ENCODE measurements at regions not wholly inside any gene's neighbourhood (a gene's known extent, or its start where the extent isn't known, plus 50 kb on each side); places are given as distances from the start of the nearest gene placed in this dataset.
"Not testable (repeated sequence)": the region's sequence is repeated elsewhere in the genome, so short reads cannot be mapped to it uniquely, and the experiment has no call there.

DNA sequence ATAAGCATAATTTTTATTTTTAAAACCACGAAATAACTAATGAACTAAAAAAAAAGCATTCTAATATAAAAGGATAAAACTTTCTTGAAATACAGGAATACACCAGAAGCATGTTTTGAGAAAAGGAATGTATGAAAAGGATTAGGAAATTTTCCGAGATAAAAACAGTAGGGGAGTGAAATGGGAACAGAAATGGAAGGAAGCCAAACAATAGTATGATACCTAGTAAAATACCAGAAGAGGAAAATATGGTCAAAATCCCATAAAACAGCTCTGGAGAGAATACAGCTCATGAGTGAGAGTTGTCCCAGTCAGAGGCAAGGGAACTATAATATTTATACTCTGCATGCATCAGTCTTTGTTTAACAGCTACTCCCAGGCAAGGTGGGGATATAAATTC is 1016.2 kb downstream of the SLC6A15 start:
- H3K27me3 ChIP-seq (replicated peaks), result no peaks in the 10 kb centered on the region
- no peak for DNase-seq
- TF ChIP-seq, protein P1, sequence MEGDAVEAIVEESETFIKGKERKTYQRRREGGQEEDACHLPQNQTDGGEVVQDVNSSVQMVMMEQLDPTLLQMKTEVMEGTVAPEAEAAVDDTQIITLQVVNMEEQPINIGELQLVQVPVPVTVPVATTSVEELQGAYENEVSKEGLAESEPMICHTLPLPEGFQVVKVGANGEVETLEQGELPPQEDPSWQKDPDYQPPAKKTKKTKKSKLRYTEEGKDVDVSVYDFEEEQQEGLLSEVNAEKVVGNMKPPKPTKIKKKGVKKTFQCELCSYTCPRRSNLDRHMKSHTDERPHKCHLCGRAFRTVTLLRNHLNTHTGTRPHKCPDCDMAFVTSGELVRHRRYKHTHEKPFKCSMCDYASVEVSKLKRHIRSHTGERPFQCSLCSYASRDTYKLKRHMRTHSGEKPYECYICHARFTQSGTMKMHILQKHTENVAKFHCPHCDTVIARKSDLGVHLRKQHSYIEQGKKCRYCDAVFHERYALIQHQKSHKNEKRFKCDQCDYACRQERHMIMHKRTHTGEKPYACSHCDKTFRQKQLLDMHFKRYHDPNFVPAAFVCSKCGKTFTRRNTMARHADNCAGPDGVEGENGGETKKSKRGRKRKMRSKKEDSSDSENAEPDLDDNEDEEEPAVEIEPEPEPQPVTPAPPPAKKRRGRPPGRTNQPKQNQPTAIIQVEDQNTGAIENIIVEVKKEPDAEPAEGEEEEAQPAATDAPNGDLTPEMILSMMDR (IDR thresholded peaks at IDR 0.05; ENCODE audit: low read depth, low read length, missing control alignments), result no peak

GRCh38 chr12:83893101-83893500 is 1019.5 kb downstream of the SLC6A15 start:
- TF ChIP-seq, protein P1 (IDR thresholded peaks at IDR 0.05; ENCODE audit: low read depth, low read length, missing control alignments), result no peak
- DNase-seq, result no peak
- in situ Hi-C loops (cut with HindIII; ENCODE audit: low pct_ligation_motif_present, low sequenced_read_pairs), result no loop called here
- no peaks in the 10 kb centered on the region for H3K36me3 ChIP-seq (replicated peaks)
- no peaks in the 10 kb centered on the region for H3K27me3 ChIP-seq (replicated peaks)
- no peak overlapping the region for H3K27ac ChIP-seq
- no peak overlapping the region for H3K4me3 ChIP-seq (ENCODE audit: low read depth, low read length)

More for the DNA sequence above, 1016.2 kb downstream of the SLC6A15 start:
- Histone ChIP-seq H3K4me3 (ENCODE audit: low read depth, low read length) (no peak overlapping the region), H3K36me3 (replicated peaks) (no peaks in the 10 kb centered on the region), H3K27ac (no peak overlapping the region)
- in situ Hi-C loops (cut with HindIII; ENCODE audit: low pct_ligation_motif_present, low sequenced_read_pairs), result no loop called here

GRCh38 chr12:83889745-83890144 is 1022.9 kb downstream of the SLC6A15 start:
- no peak for DNase-seq
- Histone ChIP-seq H3K27me3 (replicated peaks) (no peaks in the 10 kb centered on the region), H3K27ac (no peak overlapping the region), H3K36me3 (replicated peaks) (no peaks in the 10 kb centered on the region), H3K4me3 (ENCODE audit: low read depth, low read length) (no peak overlapping the region)
- TF ChIP-seq, protein P1 (IDR thresholded peaks at IDR 0.05; ENCODE audit: low read depth, low read length, missing control alignments), result no peak
- in situ Hi-C loops (cut with HindIII; ENCODE audit: low pct_ligation_motif_present, low sequenced_read_pairs), result no loop called here

- TF ChIP-seq, protein P1 (IDR thresholded peaks at IDR 0.05; ENCODE audit: low read depth, low read length, missing control alignments), result no peak
- Histone ChIP-seq H3K36me3 (replicated peaks) (no peaks in the 10 kb centered on the region), H3K27me3 (replicated peaks) (no peaks in the 10 kb centered on the region), H3K4me3 (ENCODE audit: low read depth, low read length) (no peak overlapping the region), H3K27ac (no peak overlapping the region)
- in situ Hi-C loops (cut with HindIII; ENCODE audit: low pct_ligation_motif_present, low sequenced_read_pairs), result no loop called here
- no peak for DNase-seq
These were observed 1026.1 kb downstream of the SLC6A15 start for GRCh38 chr12:83886479-83886878.

DNA sequence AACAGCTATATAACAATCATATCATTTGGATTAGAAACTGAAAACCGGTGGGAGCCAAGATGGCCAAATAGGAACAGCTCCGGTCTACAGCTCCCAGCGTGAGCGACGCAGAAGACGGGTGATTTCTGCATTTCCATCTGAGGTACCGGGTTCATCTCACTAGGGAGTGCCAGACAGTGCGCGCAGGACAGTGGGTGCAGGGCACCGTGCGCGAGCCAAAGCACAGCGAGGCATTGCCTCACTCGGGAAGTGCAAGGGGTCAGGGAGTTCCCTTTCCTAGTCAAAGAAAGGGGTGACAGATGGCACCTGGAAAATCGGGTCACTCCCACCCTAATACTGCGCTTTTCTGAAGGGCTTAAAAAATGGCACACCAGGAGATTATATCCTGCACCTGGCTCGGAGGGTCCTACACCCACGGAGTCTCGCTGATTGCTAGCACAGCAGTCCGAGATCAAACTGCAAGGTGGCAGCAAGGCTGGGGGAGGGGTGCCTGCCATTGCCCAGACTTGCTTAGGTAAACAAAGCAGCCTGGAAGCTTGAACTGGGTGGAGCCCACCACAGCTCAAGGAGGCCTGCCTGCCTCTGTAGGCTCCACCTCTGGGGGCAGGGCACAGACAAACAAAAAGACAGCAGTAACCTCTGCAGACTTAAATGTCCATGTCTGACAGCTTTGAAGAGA is 1041.5 kb downstream of the SLC6A15 start:
- in situ Hi-C loops (cut with HindIII; ENCODE audit: low pct_ligation_motif_present, low sequenced_read_pairs); DNase-seq: not testable (repeated sequence)

GRCh38 chr12:83866477-83866876 is 1046.1 kb downstream of the SLC6A15 start:
- in situ Hi-C loops (cut with HindIII; ENCODE audit: low pct_ligation_motif_present, low sequenced_read_pairs), result no loop called here
- Histone ChIP-seq H3K27me3 (replicated peaks) (no peaks in the 10 kb centered on the region), H3K27ac (no peak overlapping the region), H3K4me3 (ENCODE audit: low read depth, low read length) (no peak overlapping the region), H3K36me3 (replicated peaks) (no peaks in the 10 kb centered on the region)
- TF ChIP-seq, protein P1 (IDR thresholded peaks at IDR 0.05; ENCODE audit: low read depth, low read length, missing control alignments), result no peak
- no peak for DNase-seq

More for the DNA sequence above, 1041.5 kb downstream of the SLC6A15 start:
- not testable (repeated sequence) for H3K4me3 ChIP-seq (ENCODE audit: low read depth, low read length); H3K36me3 ChIP-seq (replicated peaks); H3K27ac ChIP-seq; H3K27me3 ChIP-seq (replicated peaks)
